Neural cell (in vitro differentiated cells): ENCODE measurements at regions not wholly inside any gene's neighbourhood (a gene's known extent, or its start where the extent isn't known, plus 50 kb on each side); places are given as distances from the start of the nearest gene placed in this dataset.

Experiments
- EZH2 ChIP-seq: fragments of 200-600, 300-800 bp; shearing (Covaris generic), sonication (generic); IDR thresholded peaks from 2 replicates; pipeline ENCODE4 v1.6.1; 2014; ENCODE audit warnings: antibody characterized with exemption, low read length, borderline replicate concordance, mild to moderate bottlenecking; ENCODE audit not compliant: insufficient read depth, poor library complexity, severe bottlenecking
- POLR2AphosphoS5 ChIP-seq: IDR thresholded peaks from 2 replicates; pipeline ENCODE4 v1.6.1; 2012
- TF ChIP-seq, protein P1 (sequence below): fragments of 450-650 bp; IDR thresholded peaks from 2 replicates; pipeline ENCODE4 v1.5.1; 2014; ENCODE audit warnings: antibody characterized with exemption, mild to moderate bottlenecking, moderate library complexity; ENCODE audit not compliant: poor library complexity, severe bottlenecking

- TF ChIP-seq POLR2AphosphoS5 (no peak), EZH2 (no peak)
- TF ChIP-seq, protein P1, sequence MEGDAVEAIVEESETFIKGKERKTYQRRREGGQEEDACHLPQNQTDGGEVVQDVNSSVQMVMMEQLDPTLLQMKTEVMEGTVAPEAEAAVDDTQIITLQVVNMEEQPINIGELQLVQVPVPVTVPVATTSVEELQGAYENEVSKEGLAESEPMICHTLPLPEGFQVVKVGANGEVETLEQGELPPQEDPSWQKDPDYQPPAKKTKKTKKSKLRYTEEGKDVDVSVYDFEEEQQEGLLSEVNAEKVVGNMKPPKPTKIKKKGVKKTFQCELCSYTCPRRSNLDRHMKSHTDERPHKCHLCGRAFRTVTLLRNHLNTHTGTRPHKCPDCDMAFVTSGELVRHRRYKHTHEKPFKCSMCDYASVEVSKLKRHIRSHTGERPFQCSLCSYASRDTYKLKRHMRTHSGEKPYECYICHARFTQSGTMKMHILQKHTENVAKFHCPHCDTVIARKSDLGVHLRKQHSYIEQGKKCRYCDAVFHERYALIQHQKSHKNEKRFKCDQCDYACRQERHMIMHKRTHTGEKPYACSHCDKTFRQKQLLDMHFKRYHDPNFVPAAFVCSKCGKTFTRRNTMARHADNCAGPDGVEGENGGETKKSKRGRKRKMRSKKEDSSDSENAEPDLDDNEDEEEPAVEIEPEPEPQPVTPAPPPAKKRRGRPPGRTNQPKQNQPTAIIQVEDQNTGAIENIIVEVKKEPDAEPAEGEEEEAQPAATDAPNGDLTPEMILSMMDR: no peak
These were observed 425.8 kb upstream of the ZFHX3 start for GRCh38 chr16:73473713-73474112.
